ENCODE measurements at regions not wholly inside any gene's neighbourhood (a gene's known extent, or its start where the extent isn't known, plus 50 kb on each side); places are given as distances from the start of the nearest gene placed in this dataset.

GRCh38 chr2:220966636-220967035 is 605.5 kb downstream of the EPHA4 start (continued):
- no peak for TF ChIP-seq ARID4B (CRISPR knock-in tag; IDR thresholded peaks at IDR 0.05; ENCODE audit: borderline replicate concordance)
- TF ChIP-seq GABPB1 (CRISPR knock-in tag; IDR thresholded peaks at IDR 0.05), result no peak
- TF ChIP-seq NFATC4 (CRISPR knock-in tag; IDR thresholded peaks at IDR 0.05), result no peak
- no peak for TF ChIP-seq ESRRA (CRISPR knock-in tag; IDR thresholded peaks at IDR 0.05; ENCODE audit: borderline replicate concordance)
- no peak for TF ChIP-seq SP1 (CRISPR knock-in tag; conservative IDR thresholded peaks at IDR 0.05)
- no peak for TF ChIP-seq GRHL2 (CRISPR knock-in tag; IDR thresholded peaks at IDR 0.05; ENCODE audit: insufficient replicate concordance, severe bottlenecking)
- TF ChIP-seq IRF2 (CRISPR knock-in tag; IDR thresholded peaks at IDR 0.05; ENCODE audit: borderline replicate concordance, low read depth), result no peak
- TF ChIP-seq USF1 (CRISPR knock-in tag; IDR thresholded peaks at IDR 0.05), result no peak
- TF ChIP-seq ZNF219 (CRISPR knock-in tag; IDR thresholded peaks at IDR 0.05; ENCODE audit: borderline replicate concordance), result no peak

DNA sequence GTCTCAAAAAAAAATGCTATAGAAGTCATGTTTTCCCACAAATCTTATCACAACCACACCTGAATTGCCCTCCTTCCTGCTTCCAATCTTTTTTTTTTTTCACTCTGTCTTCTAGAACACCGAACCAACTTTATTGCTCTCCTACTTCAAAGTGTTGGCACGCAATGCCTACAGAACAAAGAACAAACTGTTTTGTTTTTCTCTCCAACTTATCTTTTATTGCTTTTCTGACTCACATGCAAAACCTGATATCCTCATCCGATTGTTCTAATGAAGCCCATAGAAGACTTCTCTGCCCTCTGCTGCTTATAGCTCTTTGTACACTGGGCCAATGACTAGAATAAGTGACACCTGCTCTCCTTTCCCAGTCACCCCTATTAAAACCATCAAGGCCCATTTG is 602.8 kb downstream of the EPHA4 start:
- Mint-ChIP-seq H3K4me1 (no peaks in the 10 kb centered on the region), H3K36me3 (no peaks in the 10 kb centered on the region), H3K27me3 (ENCODE audit: low read depth) (no peaks in the 10 kb centered on the region), H3K4me3 (no peak overlapping the region), H3K27ac (no peak overlapping the region), H3K9me3 (no peaks in the 10 kb centered on the region)
- ChIA-PET POLR2A (no interaction called here), CTCF (no interaction called here)
- ATAC-seq (no peak), DNase-seq (ENCODE audit: low spot score) (no peak)
- TF ChIP-seq PREB (CRISPR knock-in tag; IDR thresholded peaks at IDR 0.05; ENCODE audit: borderline replicate concordance) (no peak), ZSCAN18 (CRISPR knock-in tag; IDR thresholded peaks at IDR 0.05) (no peak), TCF7 (CRISPR knock-in tag; IDR thresholded peaks at IDR 0.05; ENCODE audit: low read depth) (no peak), STAT6 (CRISPR knock-in tag; conservative IDR thresholded peaks at IDR 0.05; ENCODE audit: low read depth) (no peak), NR3C1 (CRISPR knock-in tag; conservative IDR thresholded peaks at IDR 0.05; ENCODE audit: low read depth) (no peak), TP53 (CRISPR knock-in tag; IDR thresholded peaks at IDR 0.05) (no peak), JUN (CRISPR knock-in tag; IDR thresholded peaks at IDR 0.05) (no peak), AR (CRISPR knock-in tag; IDR thresholded peaks at IDR 0.05) (no peak), ERG (CRISPR knock-in tag; IDR thresholded peaks at IDR 0.05) (no peak), TEAD1 (CRISPR knock-in tag; IDR thresholded peaks at IDR 0.05) (no peak)
- TF ChIP-seq, protein P1, sequence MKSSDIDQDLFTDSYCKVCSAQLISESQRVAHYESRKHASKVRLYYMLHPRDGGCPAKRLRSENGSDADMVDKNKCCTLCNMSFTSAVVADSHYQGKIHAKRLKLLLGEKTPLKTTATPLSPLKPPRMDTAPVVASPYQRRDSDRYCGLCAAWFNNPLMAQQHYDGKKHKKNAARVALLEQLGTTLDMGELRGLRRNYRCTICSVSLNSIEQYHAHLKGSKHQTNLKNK (CRISPR knock-in tag; IDR thresholded peaks at IDR 0.05), result no peak
- TF ChIP-seq, protein P2, sequence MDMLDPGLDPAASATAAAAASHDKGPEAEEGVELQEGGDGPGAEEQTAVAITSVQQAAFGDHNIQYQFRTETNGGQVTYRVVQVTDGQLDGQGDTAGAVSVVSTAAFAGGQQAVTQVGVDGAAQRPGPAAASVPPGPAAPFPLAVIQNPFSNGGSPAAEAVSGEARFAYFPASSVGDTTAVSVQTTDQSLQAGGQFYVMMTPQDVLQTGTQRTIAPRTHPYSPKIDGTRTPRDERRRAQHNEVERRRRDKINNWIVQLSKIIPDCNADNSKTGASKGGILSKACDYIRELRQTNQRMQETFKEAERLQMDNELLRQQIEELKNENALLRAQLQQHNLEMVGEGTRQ (CRISPR knock-in tag; IDR thresholded peaks at IDR 0.05), result no peak

Data from WTC11 (cell line).